ENCODE measurements at regions not wholly inside any gene's neighbourhood (a gene's known extent, or its start where the extent isn't known, plus 50 kb on each side); places are given as distances from the start of the nearest gene placed in this dataset.

DNA sequence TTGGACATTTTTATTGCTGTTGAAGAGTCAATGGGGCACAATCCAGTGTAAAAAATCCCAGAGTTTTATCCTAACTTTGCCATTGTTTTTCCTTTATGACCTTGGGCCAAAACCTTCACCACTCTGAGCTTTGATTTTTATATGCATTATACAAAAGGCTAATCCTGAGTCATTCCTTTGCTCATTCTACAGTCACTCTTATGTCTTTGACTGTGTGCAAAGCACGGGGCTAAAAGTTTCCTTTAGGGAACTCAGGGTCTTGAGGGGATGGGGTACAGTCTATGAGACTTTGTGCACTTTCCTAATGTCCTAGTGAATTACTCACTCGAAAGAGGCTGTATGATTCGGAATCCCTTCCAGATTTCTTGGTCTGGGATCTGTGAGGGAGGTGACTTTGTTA, 543.2 kb upstream of the CAMK1G start:
- no peak overlapping the region for H3K27ac ChIP-seq (ENCODE audit: low read depth, low read length)
- H3K9me3 ChIP-seq (ENCODE audit: insufficient read depth, low read depth, low read length), result no peaks in the 10 kb centered on the region
- DNase-seq (ENCODE audit: low read depth) (no peak), FAIRE-seq (no peak)
- Mint-ChIP-seq H3K9me3 (ENCODE audit: unreplicated experiment) (no peaks in the 10 kb centered on the region), H3K27me3 (ENCODE audit: low read depth, unreplicated experiment) (no peaks in the 10 kb centered on the region), H3K4me1 (ENCODE audit: low read depth, unreplicated experiment) (peaks cover 20% of the 10 kb centered on the region), H3K27ac (ENCODE audit: unreplicated experiment) (no peak overlapping the region), H3K4me3 (ENCODE audit: unreplicated experiment) (no peak overlapping the region), H3K36me3 (ENCODE audit: low read depth, unreplicated experiment) (no peaks in the 10 kb centered on the region)
- no peaks in the 10 kb centered on the region for H4K20me1 ChIP-seq (ENCODE audit: insufficient read depth, low read length)
- no peak overlapping the region for H2AFZ ChIP-seq (ENCODE audit: low read depth, low read length)
- no peaks in the 10 kb centered on the region for H3K36me3 ChIP-seq (ENCODE audit: insufficient read depth, low read length)
- H3K9ac ChIP-seq (ENCODE audit: low read length), result no peak overlapping the region
- no peaks in the 10 kb centered on the region for H3K79me2 ChIP-seq (ENCODE audit: insufficient read depth, low read length)
- H3K4me1 ChIP-seq (ENCODE audit: insufficient read depth, low read length), result peaks cover 6% of the 10 kb centered on the region
- H3K27me3 ChIP-seq (ENCODE audit: insufficient read depth, low read length), result no peaks in the 10 kb centered on the region
- no peak for TF ChIP-seq EZH2 (IDR thresholded peaks at IDR 0.05; ENCODE audit: insufficient read depth, low read length)
- TF ChIP-seq, protein P1, sequence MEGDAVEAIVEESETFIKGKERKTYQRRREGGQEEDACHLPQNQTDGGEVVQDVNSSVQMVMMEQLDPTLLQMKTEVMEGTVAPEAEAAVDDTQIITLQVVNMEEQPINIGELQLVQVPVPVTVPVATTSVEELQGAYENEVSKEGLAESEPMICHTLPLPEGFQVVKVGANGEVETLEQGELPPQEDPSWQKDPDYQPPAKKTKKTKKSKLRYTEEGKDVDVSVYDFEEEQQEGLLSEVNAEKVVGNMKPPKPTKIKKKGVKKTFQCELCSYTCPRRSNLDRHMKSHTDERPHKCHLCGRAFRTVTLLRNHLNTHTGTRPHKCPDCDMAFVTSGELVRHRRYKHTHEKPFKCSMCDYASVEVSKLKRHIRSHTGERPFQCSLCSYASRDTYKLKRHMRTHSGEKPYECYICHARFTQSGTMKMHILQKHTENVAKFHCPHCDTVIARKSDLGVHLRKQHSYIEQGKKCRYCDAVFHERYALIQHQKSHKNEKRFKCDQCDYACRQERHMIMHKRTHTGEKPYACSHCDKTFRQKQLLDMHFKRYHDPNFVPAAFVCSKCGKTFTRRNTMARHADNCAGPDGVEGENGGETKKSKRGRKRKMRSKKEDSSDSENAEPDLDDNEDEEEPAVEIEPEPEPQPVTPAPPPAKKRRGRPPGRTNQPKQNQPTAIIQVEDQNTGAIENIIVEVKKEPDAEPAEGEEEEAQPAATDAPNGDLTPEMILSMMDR (IDR thresholded peaks at IDR 0.05; ENCODE audit: insufficient read depth, low read depth, low read length), result no peak
- H3K4me2 ChIP-seq (ENCODE audit: low read length), result peak overlapping the region; percentile 1
- H3K4me3 ChIP-seq (ENCODE audit: insufficient read depth, low read depth, low read length), result no peak overlapping the region

DNA sequence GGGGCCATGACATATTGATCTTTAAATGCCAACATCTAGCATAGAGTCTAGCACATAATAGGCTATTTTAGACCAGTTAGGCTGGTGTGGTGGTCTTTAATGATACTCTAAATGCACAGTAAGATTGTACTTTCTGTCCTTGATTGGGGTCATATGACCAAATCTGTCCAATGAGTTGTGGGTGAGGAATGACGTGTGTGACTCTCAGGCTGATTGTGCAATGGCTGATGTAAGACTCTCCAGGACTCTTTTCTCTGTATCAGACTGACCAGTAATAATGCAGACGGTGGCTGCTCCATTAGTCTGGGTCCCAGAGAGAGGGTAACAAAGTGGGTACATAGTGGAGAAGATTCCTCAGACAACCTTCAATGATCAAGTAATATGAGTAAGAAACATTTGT, 541.6 kb upstream of the CAMK1G start:
- no peaks in the 10 kb centered on the region for H3K27me3 Mint-ChIP-seq (ENCODE audit: low read depth, unreplicated experiment)
- no peak overlapping the region for H3K4me3 ChIP-seq (ENCODE audit: insufficient read depth, low read depth, low read length)
- H3K79me2 ChIP-seq (ENCODE audit: insufficient read depth, low read length), result no peaks in the 10 kb centered on the region
- TF ChIP-seq, protein P1 (IDR thresholded peaks at IDR 0.05; ENCODE audit: insufficient read depth, low read depth, low read length), result no peak
- no peak for TF ChIP-seq EZH2 (IDR thresholded peaks at IDR 0.05; ENCODE audit: insufficient read depth, low read length)
- H3K4me1 Mint-ChIP-seq (ENCODE audit: low read depth, unreplicated experiment), result peaks cover 27% of the 10 kb centered on the region
- no peaks in the 10 kb centered on the region for H3K36me3 ChIP-seq (ENCODE audit: insufficient read depth, low read length)
- FAIRE-seq (no peak), DNase-seq (ENCODE audit: low read depth) (no peak)
- H3K4me3 Mint-ChIP-seq (ENCODE audit: unreplicated experiment), result no peak overlapping the region
- no peaks in the 10 kb centered on the region for H3K36me3 Mint-ChIP-seq (ENCODE audit: low read depth, unreplicated experiment)
- no peaks in the 10 kb centered on the region for H3K27me3 ChIP-seq (ENCODE audit: insufficient read depth, low read length)
- H3K4me2 ChIP-seq (ENCODE audit: low read length), result no peak overlapping the region
- H3K4me1 ChIP-seq (ENCODE audit: insufficient read depth, low read length), result peaks cover 11% of the 10 kb centered on the region
- H2AFZ ChIP-seq (ENCODE audit: low read depth, low read length), result no peak overlapping the region
- H3K9ac ChIP-seq (ENCODE audit: low read length), result no peak overlapping the region
- no peak overlapping the region for H3K27ac Mint-ChIP-seq (ENCODE audit: unreplicated experiment)
- H3K9me3 Mint-ChIP-seq (ENCODE audit: unreplicated experiment), result no peaks in the 10 kb centered on the region
- H3K9me3 ChIP-seq (ENCODE audit: insufficient read depth, low read depth, low read length), result no peaks in the 10 kb centered on the region
- no peaks in the 10 kb centered on the region for H4K20me1 ChIP-seq (ENCODE audit: insufficient read depth, low read length)
- no peak overlapping the region for H3K27ac ChIP-seq (ENCODE audit: low read depth, low read length)

DNA sequence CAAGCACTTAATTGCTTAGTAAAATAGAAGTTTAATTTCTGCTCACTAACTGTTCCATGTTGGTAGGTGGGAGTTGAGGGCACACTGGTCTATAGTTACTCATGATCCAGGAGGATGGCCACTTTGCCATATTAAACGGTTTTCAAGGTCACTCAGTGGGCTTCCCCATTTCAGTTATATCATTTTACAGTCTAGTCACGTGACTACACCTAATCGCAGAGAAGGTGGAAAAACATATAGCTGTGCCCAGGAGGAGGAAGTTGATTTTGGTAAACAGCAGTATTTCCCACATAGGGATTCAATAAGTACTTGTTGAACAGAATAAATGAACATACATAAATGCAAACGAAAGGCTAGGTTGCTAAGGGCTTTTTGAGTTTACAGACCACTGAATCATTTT, 541.1 kb upstream of the CAMK1G start:
- no peak for FAIRE-seq
- H2AFZ ChIP-seq (ENCODE audit: low read depth, low read length), result no peak overlapping the region
- H3K4me3 Mint-ChIP-seq (ENCODE audit: unreplicated experiment), result no peak overlapping the region
- no peaks in the 10 kb centered on the region for H4K20me1 ChIP-seq (ENCODE audit: insufficient read depth, low read length)
- no peak overlapping the region for H3K27ac ChIP-seq (ENCODE audit: low read depth, low read length)
- no peaks in the 10 kb centered on the region for H3K36me3 ChIP-seq (ENCODE audit: insufficient read depth, low read length)
- no peaks in the 10 kb centered on the region for H3K27me3 ChIP-seq (ENCODE audit: insufficient read depth, low read length)
- no peaks in the 10 kb centered on the region for H3K36me3 Mint-ChIP-seq (ENCODE audit: low read depth, unreplicated experiment)
- no peaks in the 10 kb centered on the region for H3K27me3 Mint-ChIP-seq (ENCODE audit: low read depth, unreplicated experiment)
- peaks cover 27% of the 10 kb centered on the region for H3K4me1 Mint-ChIP-seq (ENCODE audit: low read depth, unreplicated experiment)
- H3K4me1 ChIP-seq (ENCODE audit: insufficient read depth, low read length), result peaks cover 11% of the 10 kb centered on the region
- no peaks in the 10 kb centered on the region for H3K79me2 ChIP-seq (ENCODE audit: insufficient read depth, low read length)
- no peak for TF ChIP-seq EZH2 (IDR thresholded peaks at IDR 0.05; ENCODE audit: insufficient read depth, low read length)
- TF ChIP-seq, protein P1 (IDR thresholded peaks at IDR 0.05; ENCODE audit: insufficient read depth, low read depth, low read length), result no peak
- H3K9me3 ChIP-seq (ENCODE audit: insufficient read depth, low read depth, low read length), result no peaks in the 10 kb centered on the region
- H3K9me3 Mint-ChIP-seq (ENCODE audit: unreplicated experiment), result no peaks in the 10 kb centered on the region
- H3K9ac ChIP-seq (ENCODE audit: low read length), result no peak overlapping the region
- H3K4me2 ChIP-seq (ENCODE audit: low read length), result no peak overlapping the region
- DNase-seq (ENCODE audit: low read depth), result no peak
- H3K27ac Mint-ChIP-seq (ENCODE audit: unreplicated experiment), result no peak overlapping the region
- H3K4me3 ChIP-seq (ENCODE audit: insufficient read depth, low read depth, low read length), result no peak overlapping the region
